GM21447 (cell line): ENCODE measurements at regions not wholly inside any gene's neighbourhood (a gene's known extent, or its start where the extent isn't known, plus 50 kb on each side); places are given as distances from the start of the nearest gene placed in this dataset.
"Not testable (repeated sequence)": the region's sequence is repeated elsewhere in the genome, so short reads cannot be mapped to it uniquely, and the experiment has no call there.

Experiments
- ATAC-seq: cut with Tn5 transposase; IDR thresholded peaks from one replicate; pipeline ENCODE4 v1.9.1; 2021; ENCODE audit not compliant: unreplicated experiment

- ATAC-seq = peak; percentile 86
Measured at GRCh38 chr6:82419132-82419581, 55.5 kb downstream of the TPBG start.

- ATAC-seq = no peak
Measured at GRCh38 chr6:82419859-82420258, 56.2 kb downstream of the TPBG start.

- no peak for ATAC-seq
Measured at GRCh38 chr6:82430611-82431010, 67.0 kb downstream of the TPBG start.

DNA sequence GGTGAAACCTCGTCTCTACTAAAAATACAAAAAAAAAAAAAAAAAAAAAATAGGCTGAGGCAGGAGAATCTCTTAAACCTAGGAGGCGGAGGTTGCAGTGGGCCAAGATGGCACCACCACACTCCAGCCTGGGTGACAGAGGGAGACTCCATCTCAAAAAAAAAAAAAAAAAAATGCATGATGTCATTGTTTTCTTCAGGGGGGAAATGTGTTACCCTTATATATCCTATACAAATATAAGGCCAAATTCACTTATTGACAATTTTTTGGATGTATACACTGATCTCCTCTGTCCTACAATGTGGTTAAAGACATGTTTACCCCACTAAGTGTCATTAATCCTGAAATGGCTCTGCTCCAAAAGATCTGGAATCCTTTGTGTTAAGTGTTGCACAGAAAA lies 73.1 kb downstream of the TPBG start:
- no peak for ATAC-seq

DNA sequence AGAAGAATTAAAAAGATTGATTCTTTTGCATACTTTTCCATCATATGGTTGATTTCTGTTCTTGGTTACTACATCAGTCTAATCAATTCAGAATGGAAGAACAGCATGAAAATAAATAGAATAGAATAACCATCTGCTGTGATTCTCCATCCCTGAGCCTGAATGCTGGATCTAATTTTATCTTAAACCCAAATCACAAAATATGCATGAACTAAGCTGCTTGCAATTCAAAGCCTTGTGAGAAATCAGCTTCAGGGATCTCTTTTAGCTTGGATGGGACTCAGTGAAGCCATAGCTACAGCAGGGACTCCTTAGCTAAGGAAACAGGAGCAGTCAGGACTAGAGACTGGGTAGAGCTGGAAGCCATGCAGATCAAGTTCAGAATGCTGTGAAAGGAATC lies 74.1 kb downstream of the TPBG start:
- ATAC-seq = no peak

DNA sequence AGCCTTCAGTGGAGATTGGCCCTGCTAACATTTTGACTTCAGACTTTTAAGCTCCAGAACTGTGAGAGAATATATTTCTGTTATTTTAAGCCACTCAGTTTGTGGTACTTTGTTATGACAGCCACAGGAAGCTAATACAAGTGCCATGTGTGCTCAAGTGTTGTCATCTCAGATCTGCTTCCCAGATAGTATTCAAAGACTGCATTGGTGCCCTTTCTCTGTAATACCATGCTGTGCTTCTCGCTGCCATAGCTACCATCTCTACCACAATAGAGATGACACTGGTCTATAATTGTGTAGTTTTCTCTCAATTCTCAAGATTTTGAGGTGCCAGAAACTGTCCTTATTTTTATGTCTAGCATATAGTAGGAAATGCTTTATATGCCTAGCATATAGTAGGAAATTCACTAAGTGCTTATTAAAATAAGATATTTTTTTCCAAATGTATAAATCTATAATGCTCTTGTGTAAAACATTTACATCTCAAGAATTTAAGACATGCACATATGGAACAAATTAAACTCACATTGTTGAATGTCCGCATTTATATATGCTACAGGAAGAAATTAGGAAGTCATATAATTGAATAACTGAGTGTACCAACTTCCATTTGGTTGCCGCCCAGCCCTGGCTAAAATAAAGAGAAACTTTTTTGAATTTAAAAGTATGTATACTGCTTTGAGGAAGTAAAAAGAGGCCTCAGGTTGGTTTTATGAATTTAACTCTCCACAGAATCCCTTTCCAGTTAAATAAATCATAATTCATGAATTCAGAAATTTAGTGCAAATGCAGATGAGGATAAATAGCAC lies 77.6 kb downstream of the TPBG start:
- ATAC-seq = no peak

- ATAC-seq = no peak
Measured at GRCh38 chr6:82442061-82442719, 78.6 kb downstream of the TPBG start.

- no peak for ATAC-seq
Measured at GRCh38 chr6:82458147-82458546, 94.5 kb downstream of the TPBG start.

DNA sequence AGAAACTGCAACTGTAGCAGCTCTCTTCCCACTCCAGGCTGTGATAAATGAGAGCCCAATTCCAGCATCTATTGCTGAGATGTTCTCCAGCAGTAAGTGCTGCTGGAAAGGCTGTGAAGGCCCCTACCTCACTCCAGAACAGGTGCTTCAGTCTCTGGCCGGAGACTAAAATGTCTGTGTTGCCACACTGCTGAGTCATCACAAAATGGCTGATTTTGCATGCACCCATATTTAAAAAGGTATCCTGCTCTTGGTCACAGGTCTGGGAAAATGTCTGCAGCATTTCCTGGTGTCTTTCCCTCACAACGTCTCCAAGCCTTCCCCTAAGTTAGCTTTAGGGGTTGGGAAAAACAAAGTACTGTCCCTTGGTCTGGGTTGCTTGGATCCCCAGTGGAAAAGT lies 95.1 kb downstream of the TPBG start:
- ATAC-seq = no peak

DNA sequence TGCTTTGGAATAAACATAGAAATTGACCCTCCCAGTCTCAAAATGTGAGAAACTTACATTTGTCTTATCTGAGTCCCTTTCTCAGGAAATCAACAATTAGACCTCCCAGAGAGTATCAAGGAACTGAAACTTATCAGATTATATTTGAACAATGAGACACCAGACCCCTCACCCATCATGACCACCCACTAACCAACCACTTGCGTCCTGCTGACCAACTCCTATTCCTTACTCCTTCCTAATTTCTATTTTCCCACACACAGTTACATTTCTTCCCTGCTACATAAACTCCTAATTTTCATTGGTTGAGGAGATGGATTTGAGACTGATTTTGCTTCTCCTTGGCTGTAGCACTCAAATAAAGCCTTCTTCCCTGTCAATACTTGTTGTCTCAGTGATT lies 97.9 kb downstream of the TPBG start:
- ATAC-seq = no peak

GRCh38 chr6:82467338-82467737 lies 103.7 kb downstream of the TPBG start:
- ATAC-seq = no peak

DNA sequence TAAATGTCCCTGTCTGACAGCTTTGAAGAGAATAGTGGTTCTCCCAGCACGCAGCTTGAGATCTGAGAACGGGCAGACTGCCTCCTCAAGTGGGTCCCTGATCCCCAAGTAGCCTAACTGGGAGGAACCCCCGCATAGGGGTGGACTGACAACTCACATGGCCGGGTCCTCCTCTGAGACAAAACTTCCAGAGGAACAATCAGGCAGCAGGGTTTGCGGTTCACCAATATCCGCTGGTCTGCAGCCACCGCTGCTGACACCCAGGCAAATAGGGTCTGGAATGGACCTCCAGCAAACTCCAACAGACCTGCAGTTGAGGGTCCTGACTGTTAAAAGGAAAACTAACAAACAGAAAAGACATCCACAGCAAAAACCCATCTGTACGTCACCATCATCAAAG lies 106.5 kb downstream of the TPBG start:
- not testable (repeated sequence) for ATAC-seq

DNA sequence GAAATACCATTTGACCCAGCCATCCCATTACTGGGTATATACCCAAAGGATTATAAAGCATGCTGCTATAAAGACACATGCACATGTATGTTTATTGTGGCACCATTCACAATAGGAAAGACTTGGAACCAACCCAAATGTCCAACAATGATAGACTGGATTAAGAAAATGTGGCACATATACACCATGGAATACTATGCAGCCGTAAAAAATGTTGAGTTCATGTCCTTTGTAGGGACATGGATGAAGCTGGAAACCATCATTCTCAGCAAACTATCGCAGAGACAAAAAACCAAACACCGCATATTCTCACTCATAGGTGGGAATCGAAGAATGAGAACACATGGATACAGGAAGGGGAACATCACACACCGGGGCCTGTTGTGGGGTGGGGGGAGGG lies 111.5 kb downstream of the TPBG start:
- ATAC-seq = not testable (repeated sequence)

DNA sequence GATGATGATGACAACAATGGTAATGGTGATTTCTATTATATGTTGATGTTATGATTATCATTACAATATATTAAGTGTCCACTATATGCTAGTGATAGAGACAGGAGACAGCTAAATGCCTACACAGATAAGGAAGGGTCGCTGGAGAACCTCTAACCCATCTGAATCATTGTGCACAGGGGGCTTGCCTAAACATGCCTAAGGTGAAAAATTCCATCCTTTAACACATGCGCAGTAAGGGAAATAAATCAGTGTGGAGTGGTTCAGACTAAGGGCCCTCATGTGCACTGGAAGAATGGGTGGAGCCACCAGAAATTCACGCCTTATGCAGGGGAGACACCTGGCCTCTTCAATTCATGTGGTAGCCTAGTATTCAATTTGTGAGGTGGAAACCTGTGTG lies 120.4 kb downstream of the TPBG start:
- ATAC-seq = no peak

DNA sequence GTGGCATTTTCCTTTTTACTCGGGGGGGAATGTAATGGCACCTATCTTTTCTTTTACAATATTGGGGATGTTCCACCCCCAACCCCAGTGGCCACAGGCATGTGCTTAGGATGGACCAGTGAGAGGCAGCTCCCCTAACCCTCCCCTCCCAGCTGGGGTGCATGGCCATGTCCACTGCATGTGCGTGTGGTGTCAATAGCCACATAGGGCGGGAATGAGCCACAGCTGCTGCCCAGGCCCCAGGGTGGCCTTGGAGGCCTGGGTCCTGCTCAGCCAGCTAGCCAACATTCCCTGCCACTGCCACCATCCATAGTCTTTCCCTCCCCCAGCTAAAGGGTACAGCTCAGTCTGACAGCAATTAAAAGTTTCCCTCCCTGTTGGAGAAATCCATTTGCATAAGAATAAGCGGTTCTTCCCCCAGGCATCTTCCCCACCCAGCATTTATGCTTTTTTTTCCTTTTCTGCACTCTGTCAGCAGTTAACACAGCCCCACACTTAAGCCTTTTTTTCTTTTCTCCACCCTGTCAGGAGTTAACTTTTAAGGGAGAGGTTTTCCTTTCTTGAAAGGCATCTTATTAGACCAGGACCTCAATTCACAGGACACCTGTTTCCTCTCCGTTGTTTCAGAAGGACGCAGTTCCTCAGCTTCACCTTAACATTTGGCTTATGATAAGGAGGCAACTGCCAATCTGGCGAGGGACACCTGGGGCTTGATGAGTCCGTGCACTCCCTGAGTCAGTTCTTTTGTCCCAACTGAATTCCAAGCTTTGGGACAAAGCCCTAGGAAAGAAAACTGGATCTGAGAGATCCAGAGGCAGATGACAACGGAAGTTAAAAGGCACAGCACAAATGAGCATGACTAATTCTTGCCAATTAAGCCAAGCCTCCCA lies 121.4 kb downstream of the TPBG start:
- no peak for ATAC-seq

DNA sequence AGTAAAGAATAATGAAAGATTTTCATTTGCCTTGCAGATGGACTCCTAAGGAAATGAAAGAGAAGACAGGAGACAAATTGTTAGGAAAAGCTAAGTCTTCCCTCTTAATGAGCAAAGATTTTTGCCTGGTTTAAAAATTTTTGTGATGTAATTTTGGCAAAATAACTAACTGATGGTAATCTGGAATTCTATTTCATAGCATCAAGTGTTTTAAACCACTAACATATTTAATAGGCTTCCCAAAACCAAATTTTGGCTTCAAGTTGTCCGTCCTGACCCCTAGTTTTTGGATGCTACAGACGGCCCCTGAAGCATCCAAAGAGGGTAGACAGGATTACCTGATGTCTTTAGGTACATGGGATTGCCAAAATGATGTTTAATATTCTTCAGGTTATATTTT lies 124.3 kb downstream of the TPBG start:
- no peak for ATAC-seq

- no peak for ATAC-seq
Measured at GRCh38 chr6:82488403-82488802, 124.8 kb downstream of the TPBG start.

- ATAC-seq = no peak
Measured at GRCh38 chr6:82492134-82492533, 128.5 kb downstream of the TPBG start.

GRCh38 chr6:82493467-82493866 lies 129.8 kb downstream of the TPBG start:
- no peak for ATAC-seq

DNA sequence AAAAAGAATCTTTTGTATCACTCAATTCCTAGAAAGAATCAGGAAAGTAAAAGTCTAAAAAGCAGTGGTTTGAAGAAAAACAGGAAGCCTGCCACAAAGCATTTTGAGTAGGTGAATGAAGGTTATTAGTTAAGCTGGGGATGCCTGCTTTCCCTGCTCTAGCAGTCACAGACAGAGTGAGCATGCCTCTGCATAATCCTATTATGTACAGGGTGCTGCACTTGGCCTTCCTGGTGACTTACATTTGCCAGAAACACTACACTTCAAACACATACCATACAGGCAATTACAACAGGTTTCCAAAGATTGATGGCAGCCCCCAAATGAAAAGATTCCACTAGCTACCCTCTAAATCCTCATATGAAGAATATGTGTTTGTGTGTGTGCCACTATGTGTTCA lies 130.8 kb downstream of the TPBG start:
- ATAC-seq = no peak

GRCh38 chr6:82501901-82502300 lies 138.3 kb downstream of the TPBG start:
- not testable (repeated sequence) for ATAC-seq

DNA sequence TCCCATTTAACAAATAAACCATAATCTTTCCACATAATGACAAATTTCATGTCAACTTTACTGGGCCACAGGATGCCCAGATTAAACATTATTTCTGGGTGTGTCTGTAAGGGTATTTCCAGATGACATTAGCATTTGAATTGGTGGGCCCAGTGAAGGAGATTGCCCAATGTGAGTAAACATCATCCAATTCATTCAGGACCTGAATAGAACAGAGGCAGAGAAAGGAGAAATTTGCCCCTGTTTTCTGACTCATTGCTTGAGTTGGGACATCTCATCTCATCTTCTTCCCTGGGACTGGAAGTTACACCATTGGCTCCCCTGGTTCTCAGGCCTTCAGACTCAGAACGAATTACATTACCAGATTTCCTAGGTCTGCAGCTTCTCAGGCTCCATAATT lies 142.9 kb downstream of the TPBG start:
- ATAC-seq = no peak
